H54 (cell line): ENCODE measurements at regions not wholly inside any gene's neighbourhood (a gene's known extent, or its start where the extent isn't known, plus 50 kb on each side); places are given as distances from the start of the nearest gene placed in this dataset.
"Not testable (repeated sequence)": the region's sequence is repeated elsewhere in the genome, so short reads cannot be mapped to it uniquely, and the experiment has no call there.

Experiments
- DNase-seq: peaks from one replicate; pipeline ENCODE4 v3.0.0; 2011; ENCODE audit warnings: low spot score, mixed read lengths; ENCODE audit not compliant: insufficient read length
- FAIRE-seq: peaks from 3 replicates; lab custom pipeline; 2011; peaks lifted over from hg19 to GRCh38; lab: Jason Lieb, UNC
- POLR2A ChIP-seq: IDR thresholded peaks from 2 replicates; pipeline ENCODE4 v1.6.1; 2011; ENCODE audit warnings: low read depth, mild to moderate bottlenecking, low read length

DNA sequence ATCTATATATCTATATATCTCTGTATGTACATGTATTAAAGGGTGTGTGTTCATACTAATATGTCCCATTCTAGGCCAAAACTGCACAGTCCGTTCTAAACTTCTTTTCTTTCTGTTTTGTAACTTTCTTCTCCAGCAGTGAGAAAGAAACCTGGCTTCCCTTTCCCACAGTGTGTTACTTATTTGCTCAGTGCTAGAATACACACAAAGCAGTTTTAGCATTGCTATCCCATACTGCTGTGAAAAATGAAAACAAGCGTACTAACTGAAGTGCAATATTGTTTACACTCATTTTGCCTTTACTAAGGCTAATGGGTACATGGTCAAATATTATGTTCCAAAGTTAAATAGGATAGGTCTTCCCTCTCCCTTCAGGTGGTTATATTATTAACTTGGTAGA lies 163.9 kb downstream of the LEPR start:
- DNase-seq (no peak), FAIRE-seq (no peak)
- no peak for TF ChIP-seq POLR2A

DNA sequence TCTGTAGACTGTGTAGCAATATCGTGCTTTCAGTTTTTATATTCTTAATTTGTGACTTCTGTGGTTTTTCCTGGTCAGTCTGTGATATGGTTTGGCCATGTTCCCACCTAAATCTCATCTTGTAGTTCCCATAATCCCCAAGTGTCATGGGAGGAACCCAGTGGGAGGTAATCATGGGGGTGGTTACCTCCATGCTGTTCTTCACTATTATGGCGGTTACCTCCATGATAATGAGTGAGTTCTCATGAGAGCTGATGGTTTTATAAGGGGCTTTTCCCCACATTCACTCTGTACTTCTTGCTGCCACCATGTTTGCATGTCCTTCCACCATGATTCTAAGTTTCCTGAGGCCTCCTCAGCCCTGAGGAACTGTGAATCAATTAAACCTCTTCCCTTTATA lies 169.8 kb downstream of the LEPR start:
- FAIRE-seq (no peak), DNase-seq (no peak)
- no peak for TF ChIP-seq POLR2A

DNA sequence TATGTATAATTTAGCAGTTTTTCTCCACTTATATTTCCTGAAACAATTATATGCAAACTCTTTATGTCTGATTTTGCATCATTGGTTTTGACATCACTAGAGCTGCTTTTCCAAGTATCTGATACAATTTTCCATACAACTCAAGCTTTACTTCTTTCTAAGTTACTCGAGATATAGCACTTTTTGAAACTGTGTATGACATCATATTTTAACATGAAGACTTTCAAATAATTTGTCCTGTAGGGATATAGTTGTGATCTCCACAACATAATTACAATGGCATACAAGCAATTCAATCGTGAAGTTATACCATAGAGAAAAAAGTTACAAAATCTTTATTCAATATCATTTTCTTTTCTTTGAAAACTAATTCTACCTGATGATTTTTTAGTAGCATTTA lies 173.0 kb downstream of the LEPR start:
- no peak for FAIRE-seq
- no peak for DNase-seq
- TF ChIP-seq POLR2A: no peak

DNA sequence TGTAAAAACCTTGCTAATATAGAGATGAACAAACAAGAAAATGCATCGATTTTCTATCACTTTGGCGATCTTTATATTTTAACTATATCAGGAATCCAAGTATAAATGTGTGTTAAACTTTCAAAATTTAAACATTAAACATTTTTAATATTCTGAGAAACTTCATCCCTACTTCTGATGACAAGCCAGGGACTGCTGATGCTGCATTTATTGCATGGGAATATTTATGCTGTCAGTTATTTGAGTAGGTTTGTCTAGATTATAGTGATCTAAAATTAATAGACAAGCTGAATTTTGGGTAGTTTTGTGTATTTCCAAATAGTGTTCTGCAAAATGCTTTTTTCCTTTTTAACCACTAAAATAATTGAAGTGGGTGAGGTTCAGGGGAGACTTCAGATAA lies 175.3 kb downstream of the LEPR start:
- no peak for FAIRE-seq
- TF ChIP-seq POLR2A: no peak

DNA sequence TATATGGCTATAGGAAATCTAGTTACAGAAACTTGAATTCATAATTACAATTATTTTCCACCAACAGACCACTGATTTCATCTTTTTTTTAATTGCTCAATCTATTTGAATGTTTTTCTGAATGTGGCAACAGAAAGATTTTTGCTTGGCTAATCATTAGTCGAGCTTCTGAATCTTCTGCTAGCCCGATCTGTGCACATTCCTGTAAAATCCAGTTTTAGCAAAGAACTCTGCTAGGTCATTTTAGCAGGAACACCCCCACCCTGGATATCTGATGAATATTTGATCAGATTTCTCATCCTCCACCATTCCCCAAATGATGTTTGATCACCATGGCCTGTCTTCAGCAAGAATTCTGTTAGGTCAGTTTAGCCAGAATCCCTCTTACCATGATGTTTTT lies 176.3 kb downstream of the LEPR start:
- TF ChIP-seq POLR2A: no peak
- DNase-seq: no peak
- no peak for FAIRE-seq

More for the DNA sequence above, 175.3 kb downstream of the LEPR start:
- no peak for DNase-seq

DNA sequence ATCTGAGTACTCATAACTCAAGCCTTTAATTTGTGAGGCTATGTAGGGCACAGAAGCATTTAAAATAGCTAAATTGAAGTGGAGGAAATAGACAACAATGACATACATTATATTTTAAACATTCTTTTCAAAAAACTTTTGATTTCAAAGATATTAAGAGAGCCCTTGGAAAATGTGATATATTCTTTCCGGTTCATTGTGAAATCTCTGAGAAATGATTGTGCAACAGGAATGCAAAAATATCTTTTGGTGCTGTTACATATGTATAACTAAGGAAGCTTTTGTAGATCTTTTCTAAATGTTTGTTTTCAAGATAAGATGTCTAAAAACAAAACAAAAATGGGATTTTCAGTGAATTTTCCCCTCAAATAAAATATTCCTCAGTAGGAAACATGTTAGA lies 185.2 kb downstream of the LEPR start:
- no peak for DNase-seq
- no peak for TF ChIP-seq POLR2A
- FAIRE-seq: no peak

DNA sequence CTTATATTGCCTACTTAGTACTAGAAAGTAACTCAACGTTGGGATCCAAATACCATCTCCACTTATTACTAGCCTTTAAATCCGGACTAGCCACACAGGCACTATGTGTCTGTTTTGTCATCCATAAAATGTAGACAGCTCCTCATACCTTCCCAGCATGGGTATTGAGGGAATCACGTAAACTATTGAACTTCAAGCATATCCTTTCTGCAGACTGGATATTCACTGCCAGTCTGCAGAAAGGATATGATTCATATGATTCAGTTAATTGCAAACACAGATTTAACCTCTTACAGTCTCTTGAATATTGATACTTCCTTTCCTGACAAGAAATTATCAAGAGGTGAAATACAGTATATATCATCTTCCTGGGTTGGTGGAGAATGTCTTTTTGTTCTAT lies 186.0 kb downstream of the LEPR start:
- DNase-seq: no peak
- no peak for TF ChIP-seq POLR2A
- no peak for FAIRE-seq

DNA sequence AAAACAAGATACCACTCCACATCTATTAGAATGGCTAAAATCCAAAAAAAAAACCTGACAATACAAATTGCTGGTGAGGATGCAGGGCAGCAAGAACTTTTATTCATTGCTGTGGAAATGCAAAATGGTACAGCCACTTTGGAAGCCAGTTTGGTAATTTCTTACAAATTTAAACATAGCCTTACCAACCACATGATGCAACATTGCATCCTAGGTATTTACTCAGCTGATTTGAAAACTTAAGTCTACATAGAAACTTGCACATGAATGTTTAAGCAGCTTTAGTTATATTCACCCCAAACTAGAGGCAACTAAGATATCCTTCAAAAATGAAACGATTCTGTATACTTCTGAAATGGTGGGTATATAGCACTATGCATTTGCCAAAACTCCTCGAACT lies 178.8 kb upstream of the PDE4B start:
- TF ChIP-seq POLR2A: no peak
- DNase-seq (no peak), FAIRE-seq (no peak)

DNA sequence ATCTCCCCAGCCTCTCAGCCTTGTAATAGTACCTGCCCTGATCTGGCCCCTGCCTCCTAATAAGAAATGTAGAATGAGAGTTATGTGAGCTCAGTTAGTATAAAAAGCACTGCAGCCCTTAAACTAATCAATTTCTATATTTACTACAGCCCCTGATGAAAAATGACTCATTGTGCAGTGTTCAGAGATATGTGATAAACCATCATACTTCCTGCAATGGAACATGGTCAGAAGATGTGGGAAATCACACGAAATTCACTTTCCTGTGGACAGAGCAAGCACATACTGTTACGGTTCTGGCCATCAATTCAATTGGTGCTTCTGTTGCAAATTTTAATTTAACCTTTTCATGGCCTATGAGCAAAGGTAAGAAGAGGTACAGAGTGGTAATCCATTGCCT lies 176.8 kb upstream of the PDE4B start:
- FAIRE-seq (no peak), DNase-seq (no peak)
- TF ChIP-seq POLR2A: no peak

DNA sequence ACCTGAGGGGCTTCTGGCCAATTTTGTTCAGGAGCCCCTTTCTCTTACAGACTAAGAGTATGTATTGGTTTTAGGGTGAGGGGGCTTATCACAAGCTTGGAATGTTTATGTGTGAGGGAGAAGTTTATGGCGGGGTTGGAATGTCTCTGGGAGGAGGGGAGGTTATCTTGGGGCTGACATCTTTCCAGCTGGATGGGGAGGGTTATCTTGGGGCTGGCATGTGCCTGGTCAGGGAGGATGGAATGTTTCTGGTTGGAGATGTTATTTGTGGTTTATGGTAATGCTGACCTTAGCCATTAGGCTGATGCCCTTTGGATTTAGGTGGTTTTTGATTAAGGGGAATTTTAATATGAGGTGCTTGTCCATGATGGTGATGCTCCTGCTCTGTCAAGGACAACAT lies 171.0 kb upstream of the PDE4B start:
- not testable (repeated sequence) for FAIRE-seq, DNase-seq

DNA sequence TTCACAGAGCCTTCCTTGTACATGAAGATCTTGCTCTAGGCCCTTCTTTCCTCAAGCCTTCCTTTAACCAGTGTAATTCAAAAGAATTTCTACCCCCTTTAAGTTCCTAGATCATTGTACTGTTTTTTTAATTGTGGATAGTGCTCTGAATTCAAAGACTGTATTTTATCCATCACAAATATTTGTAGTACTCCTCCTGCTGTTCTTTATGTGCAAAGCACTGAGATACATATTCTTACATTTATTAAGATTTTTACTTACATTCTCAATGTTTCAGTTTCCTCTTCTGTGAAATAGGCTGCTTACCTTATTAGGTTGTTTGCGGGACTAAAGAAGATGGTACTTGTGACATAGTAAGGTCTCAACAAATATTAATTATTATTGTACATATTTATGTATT lies 168.8 kb upstream of the PDE4B start:
- TF ChIP-seq POLR2A: no peak
- no peak for FAIRE-seq
- DNase-seq: no peak

DNA sequence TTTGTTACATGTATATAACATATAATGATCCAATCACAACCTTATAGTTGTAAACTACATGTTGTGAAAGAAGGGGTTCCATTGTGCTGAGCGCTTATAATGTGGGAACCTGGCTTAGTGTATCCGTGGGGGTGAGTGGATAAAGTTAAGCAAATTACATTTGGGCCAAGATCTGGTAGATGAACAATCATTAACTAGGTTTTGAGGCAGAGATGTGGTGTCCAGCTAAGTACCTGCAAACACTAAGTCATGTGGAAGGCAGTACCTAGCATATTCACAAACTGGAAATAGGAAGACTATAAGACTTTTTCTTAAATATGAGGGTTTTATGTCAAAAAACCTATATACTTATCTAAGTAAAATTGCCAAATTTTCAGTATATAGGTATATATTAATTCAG lies 167.2 kb upstream of the PDE4B start:
- DNase-seq (no peak), FAIRE-seq (no peak)
- TF ChIP-seq POLR2A: no peak

DNA sequence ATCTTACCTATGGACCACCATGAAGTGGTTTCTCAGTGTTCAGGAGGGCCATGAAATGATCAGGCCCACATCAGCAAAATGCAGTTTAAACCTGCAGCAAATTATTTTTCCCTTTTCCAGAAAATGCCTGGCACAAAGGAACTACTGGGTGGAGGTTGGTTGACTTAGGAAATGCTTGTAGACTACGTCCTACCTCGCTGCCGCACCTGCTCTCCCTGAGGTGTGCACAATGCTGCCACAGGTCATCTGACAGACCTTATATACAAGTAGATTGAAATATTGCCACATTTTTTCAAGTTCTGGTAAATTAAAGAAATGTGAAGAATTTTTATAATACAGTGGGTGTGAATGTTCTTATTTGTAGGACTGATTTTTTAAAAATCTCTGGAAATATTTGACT lies 166.7 kb upstream of the PDE4B start:
- FAIRE-seq (no peak), DNase-seq (no peak)
- TF ChIP-seq POLR2A: no peak

DNA sequence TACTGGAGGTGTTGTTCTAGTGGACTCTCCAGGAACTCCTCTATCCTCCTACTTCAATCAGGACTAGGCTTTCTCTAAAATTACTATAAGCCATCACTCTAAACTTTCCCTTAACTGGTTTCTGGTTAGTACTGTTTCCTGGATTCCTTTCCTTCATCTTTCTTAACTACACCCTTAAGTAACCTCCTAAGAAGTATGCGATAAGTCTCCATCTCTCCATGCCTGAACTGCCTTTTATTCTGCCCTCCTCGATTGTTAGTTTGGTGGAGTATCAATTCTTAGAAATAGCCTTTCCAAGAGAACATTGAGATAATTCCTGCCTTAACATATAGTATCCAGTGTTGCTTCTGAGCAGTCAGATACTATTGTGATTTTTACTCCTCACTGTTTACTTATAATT lies 162.9 kb upstream of the PDE4B start:
- no peak for DNase-seq
- no peak for TF ChIP-seq POLR2A
- no peak for FAIRE-seq

DNA sequence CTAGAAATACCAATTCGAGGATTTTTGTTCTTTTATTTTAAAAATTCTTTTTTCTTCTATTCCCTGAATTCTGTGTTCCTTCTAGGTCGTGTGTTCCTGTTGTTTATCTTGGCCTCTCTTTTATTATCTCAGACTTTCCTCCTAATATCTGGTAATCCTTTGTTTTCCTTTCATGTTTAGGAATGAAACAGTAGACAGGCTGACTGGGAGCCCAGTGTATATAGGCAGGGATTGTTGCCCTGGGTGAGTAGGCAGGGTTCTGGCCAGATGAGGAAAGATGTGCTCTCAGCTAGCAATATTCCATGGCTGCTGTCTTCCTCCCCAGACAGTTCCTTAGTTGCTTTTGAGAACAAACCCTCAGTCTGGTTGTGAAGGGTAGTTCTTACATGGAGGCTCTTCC lies 161.8 kb upstream of the PDE4B start:
- no peak for FAIRE-seq
- no peak for TF ChIP-seq POLR2A
- no peak for DNase-seq

DNA sequence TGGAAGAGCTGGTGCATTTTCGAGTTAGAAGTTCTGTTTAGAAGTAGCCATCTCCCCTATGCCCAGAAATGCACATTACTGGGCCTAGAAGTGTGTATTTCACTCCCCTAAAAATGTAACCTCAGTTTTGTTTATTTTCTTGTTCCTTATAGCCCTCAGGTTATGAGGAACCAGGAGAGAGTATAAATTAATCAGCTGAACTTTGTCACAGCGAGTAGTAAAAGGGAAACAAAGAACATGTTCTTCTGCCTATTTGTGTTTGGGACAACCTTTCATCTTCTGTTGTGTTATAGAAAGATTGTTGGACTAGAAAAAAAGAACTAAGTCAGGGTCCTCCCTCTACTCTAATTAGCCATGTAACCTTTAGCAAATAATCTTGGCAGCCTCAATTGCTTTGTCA lies 160.5 kb upstream of the PDE4B start:
- no peak for FAIRE-seq
- DNase-seq: no peak
- no peak for TF ChIP-seq POLR2A
